ENCODE measurements at regions not wholly inside any gene's neighbourhood (a gene's known extent, or its start where the extent isn't known, plus 50 kb on each side); places are given as distances from the start of the nearest gene placed in this dataset.

DNA sequence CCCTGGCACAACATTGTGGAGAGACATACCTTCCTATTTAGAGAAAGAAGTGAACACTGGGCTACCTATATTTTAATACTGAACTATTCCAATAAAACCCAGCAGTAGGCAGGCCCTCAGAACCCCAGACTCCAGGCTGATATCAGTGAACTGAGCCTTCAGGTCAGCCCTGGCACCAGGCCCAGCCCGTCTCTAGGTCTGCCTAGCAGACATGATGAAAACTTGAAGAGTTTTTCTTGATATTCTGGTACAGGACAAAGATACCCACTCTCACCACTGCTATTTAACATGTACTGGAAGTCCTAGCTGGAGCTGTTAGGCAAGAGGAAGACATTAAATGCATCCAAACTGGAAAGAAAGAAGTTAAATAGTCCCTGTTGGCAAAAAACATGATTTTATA lies 396.6 kb upstream of the SPRY2 start:
- DNase-seq (ENCODE audit: low read depth) = no peak
- H3K4me3 ChIP-seq (ENCODE audit: low read length) = no peak overlapping the region
- TF ChIP-seq, protein P1, sequence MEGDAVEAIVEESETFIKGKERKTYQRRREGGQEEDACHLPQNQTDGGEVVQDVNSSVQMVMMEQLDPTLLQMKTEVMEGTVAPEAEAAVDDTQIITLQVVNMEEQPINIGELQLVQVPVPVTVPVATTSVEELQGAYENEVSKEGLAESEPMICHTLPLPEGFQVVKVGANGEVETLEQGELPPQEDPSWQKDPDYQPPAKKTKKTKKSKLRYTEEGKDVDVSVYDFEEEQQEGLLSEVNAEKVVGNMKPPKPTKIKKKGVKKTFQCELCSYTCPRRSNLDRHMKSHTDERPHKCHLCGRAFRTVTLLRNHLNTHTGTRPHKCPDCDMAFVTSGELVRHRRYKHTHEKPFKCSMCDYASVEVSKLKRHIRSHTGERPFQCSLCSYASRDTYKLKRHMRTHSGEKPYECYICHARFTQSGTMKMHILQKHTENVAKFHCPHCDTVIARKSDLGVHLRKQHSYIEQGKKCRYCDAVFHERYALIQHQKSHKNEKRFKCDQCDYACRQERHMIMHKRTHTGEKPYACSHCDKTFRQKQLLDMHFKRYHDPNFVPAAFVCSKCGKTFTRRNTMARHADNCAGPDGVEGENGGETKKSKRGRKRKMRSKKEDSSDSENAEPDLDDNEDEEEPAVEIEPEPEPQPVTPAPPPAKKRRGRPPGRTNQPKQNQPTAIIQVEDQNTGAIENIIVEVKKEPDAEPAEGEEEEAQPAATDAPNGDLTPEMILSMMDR (conservative IDR thresholded peaks at IDR 0.05; ENCODE audit: low read length) = no peak

DNA sequence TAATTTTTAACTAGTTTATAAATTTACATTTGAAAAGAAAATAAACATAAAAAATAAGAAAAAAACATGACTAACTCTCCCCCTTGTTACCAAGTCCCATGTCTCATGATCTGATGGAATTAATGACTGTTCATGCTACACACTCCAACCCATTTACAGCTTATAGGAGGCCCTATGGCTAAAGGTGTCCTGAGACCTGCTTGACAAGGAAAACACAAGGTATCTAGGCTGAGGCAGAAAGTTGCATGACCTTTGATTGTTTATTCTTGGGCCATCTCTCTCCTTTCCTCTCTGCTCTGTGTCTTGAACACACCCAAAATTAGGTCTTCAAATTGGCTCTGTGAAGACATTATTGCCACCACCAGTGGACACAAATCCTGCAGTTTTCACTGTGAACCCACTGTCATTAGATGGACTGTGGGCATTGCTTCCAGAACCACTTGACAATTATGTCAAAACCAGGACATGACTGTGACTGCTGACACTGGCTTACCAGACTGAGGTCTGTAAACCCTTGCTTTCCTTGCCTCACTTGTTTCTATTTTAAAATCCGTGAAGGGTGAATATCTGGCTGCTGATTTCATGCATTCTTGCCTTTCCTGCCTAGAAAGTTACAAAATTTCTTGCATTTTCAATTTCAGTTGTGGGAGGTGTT lies 386.5 kb upstream of the SPRY2 start:
- H3K4me3 ChIP-seq (ENCODE audit: low read length) = no peak overlapping the region
- TF ChIP-seq, protein P1 (conservative IDR thresholded peaks at IDR 0.05; ENCODE audit: low read length) = no peak
- no peak for DNase-seq (ENCODE audit: low read depth)

DNA sequence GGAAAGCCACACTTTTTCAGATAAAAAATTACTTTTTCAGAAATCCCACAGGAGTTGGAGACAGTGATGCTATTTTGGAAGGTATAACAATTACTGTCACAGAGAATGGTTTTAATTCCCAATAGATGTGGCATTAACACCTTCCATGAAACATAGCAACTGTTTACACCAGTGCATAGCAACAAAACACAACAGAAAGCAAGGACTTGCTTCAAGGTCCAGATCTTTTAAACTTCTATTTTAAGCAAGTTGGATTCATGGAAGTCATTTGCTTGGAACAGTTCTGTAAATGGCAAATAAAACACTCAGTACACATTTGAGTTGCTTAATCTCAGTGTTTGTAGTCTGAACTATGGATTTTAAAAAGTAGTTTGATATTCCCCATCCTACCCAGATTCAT lies 385.9 kb upstream of the SPRY2 start:
- H3K4me3 ChIP-seq (ENCODE audit: low read length) = no peak overlapping the region
- TF ChIP-seq, protein P1 (conservative IDR thresholded peaks at IDR 0.05; ENCODE audit: low read length) = no peak
- DNase-seq (ENCODE audit: low read depth) = no peak

DNA sequence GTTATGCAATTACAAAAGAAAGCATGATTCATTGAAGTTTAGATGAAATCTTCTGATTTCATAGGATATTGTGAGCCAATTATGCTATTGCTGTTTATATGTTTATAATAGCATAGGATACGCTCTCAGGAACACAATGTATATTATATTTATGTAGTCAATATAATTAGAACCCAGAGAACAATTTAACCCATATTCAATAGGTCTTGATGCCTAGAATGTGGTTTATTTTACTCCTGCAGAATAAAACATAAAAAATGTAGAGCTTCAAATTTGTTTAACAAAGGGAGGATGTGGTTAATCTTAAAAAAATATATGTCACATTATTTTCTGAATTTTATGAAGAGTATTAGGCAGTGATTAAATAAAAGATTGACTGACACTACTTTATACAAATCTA lies 380.8 kb upstream of the SPRY2 start:
- TF ChIP-seq, protein P1 (conservative IDR thresholded peaks at IDR 0.05; ENCODE audit: low read length) = no peak
- no peak for DNase-seq (ENCODE audit: low read depth)
- no peak overlapping the region for H3K4me3 ChIP-seq (ENCODE audit: low read length)

DNA sequence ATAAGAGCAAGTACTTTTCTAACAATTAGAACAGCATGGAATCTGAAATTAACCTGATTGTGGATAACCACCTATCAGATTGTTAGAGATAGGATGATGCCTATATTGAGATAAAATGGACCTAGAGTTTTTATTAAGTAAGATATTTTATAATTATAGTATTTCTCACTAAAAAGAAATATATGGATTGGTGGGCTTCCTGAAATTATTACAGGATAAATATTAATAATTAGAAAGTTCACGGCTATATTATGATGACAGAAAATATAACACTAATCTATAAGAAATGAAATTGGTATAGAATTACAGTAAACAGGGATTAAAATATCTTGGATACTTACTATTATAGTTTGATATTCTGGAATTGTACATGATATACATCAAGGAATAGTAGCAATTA lies 378.0 kb upstream of the SPRY2 start:
- H3K4me3 ChIP-seq (ENCODE audit: low read length) = no peak overlapping the region
- no peak for DNase-seq (ENCODE audit: low read depth)
- TF ChIP-seq, protein P1 (conservative IDR thresholded peaks at IDR 0.05; ENCODE audit: low read length) = no peak

DNA sequence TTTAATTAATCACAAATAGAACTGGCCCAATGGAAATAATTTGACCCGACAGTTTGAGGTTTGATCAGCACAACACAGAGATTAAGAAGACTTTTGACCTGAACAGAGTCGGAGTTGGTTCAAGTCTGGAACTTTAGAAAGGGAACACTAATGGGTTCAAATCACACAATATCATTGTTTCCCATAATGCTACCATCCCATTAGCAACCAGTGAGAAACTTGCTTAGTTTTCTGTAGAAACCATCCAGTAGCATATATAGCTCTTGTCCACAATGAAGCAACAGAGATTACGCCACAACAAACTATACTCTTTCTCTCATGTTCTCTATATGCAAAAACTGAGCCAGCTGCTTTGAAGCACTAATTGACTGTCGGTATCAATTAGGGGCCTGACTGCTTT lies 376.9 kb upstream of the SPRY2 start:
- TF ChIP-seq, protein P1 (conservative IDR thresholded peaks at IDR 0.05; ENCODE audit: low read length) = no peak
- DNase-seq (ENCODE audit: low read depth) = no peak
- H3K4me3 ChIP-seq (ENCODE audit: low read length) = no peak overlapping the region

DNA sequence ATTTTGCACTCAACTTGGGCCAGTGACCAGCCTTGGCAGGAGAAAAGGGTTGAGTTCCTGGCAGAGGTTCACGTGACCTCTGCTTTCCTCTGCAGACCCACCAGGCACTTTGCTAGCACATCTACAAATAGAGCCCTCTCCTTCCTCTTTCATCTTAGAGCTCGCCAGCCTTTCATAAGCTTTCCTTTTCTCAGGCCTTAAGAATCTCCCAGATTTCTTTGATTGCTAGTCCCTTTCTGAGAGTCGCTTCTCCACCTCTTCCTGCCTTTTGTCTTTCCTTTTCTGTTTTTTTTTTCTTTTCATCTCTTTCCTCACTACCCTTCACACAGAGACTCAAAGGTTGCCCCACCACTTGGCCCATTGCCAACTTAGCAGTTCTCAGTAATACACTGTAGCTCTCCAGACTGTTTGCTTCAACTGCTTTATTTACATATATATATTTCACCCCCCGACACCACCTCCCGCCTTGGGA lies 375.7 kb upstream of the SPRY2 start:
- DNase-seq (ENCODE audit: low read depth) = no peak
- H3K4me3 ChIP-seq (ENCODE audit: low read length) = no peak overlapping the region
- TF ChIP-seq, protein P1 (conservative IDR thresholded peaks at IDR 0.05; ENCODE audit: low read length) = no peak

Measured in AG10803 (cell line).